Activated CD4-positive, alpha-beta T cell treated with anti-CD3 and anti-CD28 coated beads for 48 hours (primary cell): ENCODE measurements at regions not wholly inside any gene's neighbourhood (a gene's known extent, or its start where the extent isn't known, plus 50 kb on each side); places are given as distances from the start of the nearest gene placed in this dataset.

Experiments
- DNase-seq: peaks from one replicate; pipeline ENCODE4 v3.0.0-alpha.2; 2020

- DNase-seq = peak; percentile 93
Measured at GRCh38 chr15:92831655-92832328, 68.3 kb upstream of the CHD2 start.

- DNase-seq = no peak
Measured at GRCh38 chr15:92833106-92833433, 67.1 kb upstream of the CHD2 start.

DNA sequence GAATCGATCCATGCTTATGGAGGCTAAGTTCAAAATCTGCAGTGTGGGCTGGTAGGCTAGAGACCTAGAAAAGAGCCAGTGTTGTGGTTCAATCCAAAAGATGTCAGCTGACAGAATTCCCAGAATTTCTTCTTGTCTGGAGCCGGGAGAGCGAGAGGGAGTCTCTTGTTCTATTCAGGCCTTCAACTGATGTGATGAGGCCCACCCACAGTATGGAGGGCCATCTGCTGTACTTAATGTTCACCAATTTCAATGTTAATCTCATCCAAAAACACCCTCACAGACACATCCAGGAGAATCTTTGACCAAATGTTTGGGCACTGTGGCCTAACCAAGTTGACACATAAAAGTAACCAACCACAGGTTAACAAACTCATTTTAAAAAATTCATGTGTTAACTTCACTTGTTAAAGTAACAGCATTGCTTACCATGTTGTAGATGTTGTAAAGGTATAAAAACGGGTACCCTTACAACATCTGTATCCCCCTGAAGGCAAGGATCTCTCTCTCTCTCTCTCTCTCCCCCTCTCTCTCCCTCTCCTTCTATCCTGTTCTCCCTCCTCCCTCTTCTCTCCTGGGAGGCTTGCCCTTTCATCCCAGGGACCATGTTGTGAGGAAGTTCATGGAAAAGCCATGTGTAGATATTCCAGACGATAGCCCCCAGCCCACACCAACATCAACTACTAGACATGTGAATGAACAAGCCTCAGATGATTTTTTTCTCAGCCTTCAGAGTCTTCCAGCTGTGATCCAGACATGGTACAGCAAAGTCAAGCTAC, 66.4 kb upstream of the CHD2 start:
- DNase-seq = no peak

DNA sequence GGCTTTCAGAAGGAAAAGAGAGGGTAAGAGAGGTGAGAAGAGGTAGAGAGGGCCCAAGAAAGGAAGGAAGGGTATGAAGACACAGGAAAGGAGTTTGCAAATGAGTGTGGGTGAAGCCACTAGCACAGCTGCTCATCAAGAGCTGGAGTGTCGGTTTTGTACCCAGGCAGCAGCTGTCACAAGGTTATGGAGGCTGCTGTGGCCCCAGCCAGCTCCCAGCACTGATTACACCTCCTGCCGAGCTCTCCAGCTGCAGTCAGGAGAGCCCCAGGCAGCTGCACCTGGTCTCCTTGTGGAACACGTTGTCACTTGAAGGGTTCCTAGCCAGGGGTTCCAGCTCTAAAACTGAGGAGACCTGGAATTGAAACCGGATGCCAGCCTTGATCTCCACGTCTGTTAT, 60.4 kb upstream of the CHD2 start:
- DNase-seq = peak; percentile 28

- no peak for DNase-seq
Measured at GRCh38 chr15:92840149-92840548, 60.0 kb upstream of the CHD2 start.

DNA sequence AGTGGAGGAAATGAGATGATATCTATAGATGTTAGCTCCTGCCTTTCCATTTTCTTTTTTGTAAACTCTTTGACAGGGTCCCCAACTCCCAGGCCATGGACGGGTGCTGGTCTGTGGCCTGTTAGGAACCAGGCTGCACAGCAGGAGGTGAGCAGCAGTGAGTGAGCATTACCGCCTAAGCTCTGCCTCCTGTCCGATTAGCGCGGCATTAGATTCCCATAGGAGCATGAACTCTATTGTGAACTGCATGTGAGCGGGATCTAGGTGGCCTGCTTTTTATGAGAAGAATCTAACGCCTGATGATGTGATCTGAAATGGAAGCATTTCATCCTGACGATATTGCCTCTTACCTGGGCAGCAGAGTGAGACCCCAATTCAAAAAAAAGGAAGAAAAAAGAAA, 56.8 kb upstream of the CHD2 start:
- DNase-seq = no peak

GRCh38 chr15:92843814-92844213, 56.3 kb upstream of the CHD2 start:
- DNase-seq = peak; percentile 47

GRCh38 chr15:92845126-92845508, 55.0 kb upstream of the CHD2 start:
- no peak for DNase-seq

DNA sequence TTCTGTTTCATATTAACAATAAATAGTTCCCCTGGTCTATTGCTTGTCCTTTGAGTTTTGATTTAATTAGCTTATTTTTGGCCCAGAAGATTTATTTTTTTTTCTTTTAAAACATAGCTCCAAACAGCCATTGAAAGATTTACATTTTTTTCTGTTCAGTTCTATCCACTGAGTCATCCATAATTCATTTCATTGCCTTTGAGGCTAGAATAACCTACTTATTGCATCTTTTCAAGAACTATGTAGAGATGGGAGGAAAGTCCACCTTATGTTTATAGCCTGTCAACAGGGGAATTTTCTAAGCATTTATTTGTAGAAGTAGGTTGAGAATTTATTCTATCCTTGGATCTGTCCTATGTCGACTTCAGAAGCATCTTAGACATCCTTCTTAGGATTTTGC, 53.4 kb upstream of the CHD2 start:
- no peak for DNase-seq

GRCh38 chr15:92847841-92848240, 52.3 kb upstream of the CHD2 start:
- DNase-seq = no peak

GRCh38 chr15:92848464-92848851, 51.7 kb upstream of the CHD2 start:
- no peak for DNase-seq

GRCh38 chr15:92848852-92849598, 51.1 kb upstream of the CHD2 start:
- peak; percentile 34 for DNase-seq

DNA sequence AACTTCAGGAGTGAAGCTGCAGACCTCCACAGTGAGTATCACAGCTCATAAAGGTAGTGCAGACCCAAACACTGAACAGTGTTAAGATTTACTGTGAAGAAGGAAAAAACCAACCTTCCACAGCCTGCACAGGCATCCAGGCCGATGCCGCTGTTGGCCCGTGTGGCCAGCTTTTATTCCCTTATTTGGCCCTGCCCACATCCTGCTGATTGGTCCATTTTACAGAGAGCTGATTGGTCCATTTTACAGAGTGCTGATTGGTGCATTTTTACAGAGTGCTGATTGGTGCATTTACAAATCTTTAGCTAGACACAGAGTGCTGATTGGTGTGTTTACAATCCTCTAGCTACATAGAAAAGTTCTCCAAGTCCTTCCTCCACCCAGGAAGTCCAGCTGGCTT, 49.9 kb upstream of the CHD2 start:
- DNase-seq = peak; percentile 57
